Upper lobe of left lung (tissue), 4 donors: ENCODE measurements at regions not wholly inside any gene's neighbourhood (a gene's known extent, or its start where the extent isn't known, plus 50 kb on each side); places are given as distances from the start of the nearest gene placed in this dataset.

Source experiments
- CTCF ChIP-seq, 6 experiments: fragments of 450-650 bp in 4 of 6; fragments of 200-600 bp in 2 of 6; sonication (generic) in 2 of 6; IDR thresholded peaks; one replicate each; pipeline ENCODE4 v1.5.1; 2016 to 2019; ENCODE audit warnings: antibody characterized with exemption in 6 of 6
- EP300 ChIP-seq, 4 donors: sonication (generic); formaldehyde crosslinking; IDR thresholded peaks; one replicate each; pipeline ENCODE4 v1.5.1; 2017; ENCODE audit warnings: antibody characterized with exemption in 4 of 4, control low read depth in 2 of 4
- POLR2A ChIP-seq, 4 donors: fragments of 450-650 bp; IDR thresholded peaks; one replicate each; pipeline ENCODE4 v1.5.1; 2016 to 2017; ENCODE audit warnings: antibody characterized with exemption in 4 of 4, mild to moderate bottlenecking in 2 of 4
- POLR2AphosphoS5 ChIP-seq, 2 donors: sonication (generic); formaldehyde crosslinking; IDR thresholded peaks; one replicate each; pipeline ENCODE4 v1.5.1; 2017; ENCODE audit warnings: antibody characterized with exemption in 2 of 2

- TF ChIP-seq CTCF (IDR thresholded peaks at IDR 0.05) (no peak), POLR2A (IDR thresholded peaks at IDR 0.05) (no peak), POLR2AphosphoS5 (IDR thresholded peaks at IDR 0.05) (no peak), EP300 (IDR thresholded peaks at IDR 0.05) (no peak)
Observed at GRCh38 chr3:18585004-18585968, 160.1 kb upstream of the SATB1 start.
